HUES48 (cell line): ENCODE measurements at regions not wholly inside any gene's neighbourhood (a gene's known extent, or its start where the extent isn't known, plus 50 kb on each side); places are given as distances from the start of the nearest gene placed in this dataset.

Source experiments
- H3K27ac ChIP-seq: one replicate; pipeline ENCODE4 v1.7.0; 2013; ENCODE audit warnings: low read depth, low read length, inconsistent platforms
- H3K27me3 ChIP-seq: 2 replicates; pipeline ENCODE4 v1.6.1; 2013; ENCODE audit warnings: mild to moderate bottlenecking, low read length; ENCODE audit not compliant: control insufficient read depth, insufficient read depth
- H3K36me3 ChIP-seq: 2 replicates; pipeline ENCODE4 v1.6.1; 2013; ENCODE audit warnings: low read length; ENCODE audit not compliant: control insufficient read depth, insufficient read depth
- H3K4me1 ChIP-seq: 2 replicates; pipeline ENCODE4 v1.6.1; 2013; ENCODE audit warnings: mild to moderate bottlenecking, low read length; ENCODE audit not compliant: control insufficient read depth, insufficient read depth
- H3K4me3 ChIP-seq: 2 replicates; pipeline ENCODE4 v1.5.1; 2013; ENCODE audit warnings: mild to moderate bottlenecking, low read depth, low read length
- H3K9ac ChIP-seq: 2 replicates; pipeline ENCODE4 v1.6.1; 2013; ENCODE audit warnings: mild to moderate bottlenecking, low read depth, low read length, moderate library complexity
- H3K9me3 ChIP-seq: 2 replicates; pipeline ENCODE4 v1.6.1; 2013; ENCODE audit warnings: low read length; ENCODE audit not compliant: control insufficient read depth, insufficient read depth

DNA sequence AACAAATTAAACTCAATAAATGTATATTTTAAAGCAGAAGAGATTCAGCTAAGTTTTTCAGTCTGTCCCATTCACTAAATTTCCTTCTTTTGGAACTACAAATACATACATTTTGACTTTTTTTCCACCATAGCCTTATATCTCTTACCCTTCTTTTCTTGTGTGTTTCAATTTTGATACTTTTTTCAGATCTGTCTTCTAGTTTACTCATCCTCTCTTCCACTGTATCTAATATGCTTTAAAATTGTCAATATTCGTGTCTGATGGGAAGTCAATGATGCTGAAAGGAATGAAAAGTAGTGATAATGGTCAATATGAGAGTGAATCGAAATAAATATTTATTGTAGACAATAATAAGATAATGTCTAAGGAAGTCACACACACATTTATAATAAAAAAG, 332.3 kb upstream of the KIRREL3 start:
- no peak overlapping the region for H3K9ac ChIP-seq
- H3K27me3 ChIP-seq = no peaks in the 10 kb centered on the region
- H3K4me3 ChIP-seq = no peak overlapping the region; the same call in 1 of the 2 replicates
- peaks cover 12% of the 10 kb centered on the region; the same call in 1 of the 2 replicates for H3K9me3 ChIP-seq
- no peak overlapping the region for H3K27ac ChIP-seq
- H3K4me1 ChIP-seq = peaks cover 2% of the 10 kb centered on the region; the same call in 1 of the 2 replicates
- H3K36me3 ChIP-seq = no peaks in the 10 kb centered on the region

GRCh38 chr11:127330044-127330443, 329.5 kb upstream of the KIRREL3 start:
- no peaks in the 10 kb centered on the region for H3K4me1 ChIP-seq
- H3K36me3 ChIP-seq = no peaks in the 10 kb centered on the region
- no peak overlapping the region for H3K4me3 ChIP-seq
- no peak overlapping the region for H3K27ac ChIP-seq
- peaks cover 12% of the 10 kb centered on the region; the same call in 1 of the 2 replicates for H3K9me3 ChIP-seq
- H3K9ac ChIP-seq = no peak overlapping the region
- no peaks in the 10 kb centered on the region for H3K27me3 ChIP-seq

DNA sequence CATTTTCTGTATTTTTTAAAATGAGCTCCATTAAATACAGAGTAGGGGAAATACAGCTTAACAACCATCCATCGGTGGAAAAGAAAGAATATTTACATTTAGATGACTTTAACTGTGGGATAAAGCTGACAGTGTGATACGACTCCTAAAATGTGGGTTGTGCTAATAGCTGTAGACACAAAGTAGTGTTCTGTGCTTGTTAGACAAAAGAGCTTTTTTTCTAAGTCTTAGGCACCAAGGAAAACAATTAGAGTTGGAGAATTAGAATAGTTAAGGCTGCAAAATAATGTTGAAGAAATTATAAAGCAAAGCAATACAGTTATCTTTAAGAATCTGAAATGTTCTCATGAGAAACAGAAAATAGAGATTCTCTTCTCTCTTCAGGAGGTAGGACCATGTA, 307.7 kb upstream of the KIRREL3 start:
- H3K27me3 ChIP-seq = no peaks in the 10 kb centered on the region
- no peak overlapping the region for H3K27ac ChIP-seq
- H3K4me1 ChIP-seq = no peaks in the 10 kb centered on the region; the same call in 1 of the 2 replicates
- no peaks in the 10 kb centered on the region for H3K9me3 ChIP-seq
- H3K9ac ChIP-seq = no peak overlapping the region
- no peaks in the 10 kb centered on the region for H3K36me3 ChIP-seq
- H3K4me3 ChIP-seq = no peak overlapping the region

DNA sequence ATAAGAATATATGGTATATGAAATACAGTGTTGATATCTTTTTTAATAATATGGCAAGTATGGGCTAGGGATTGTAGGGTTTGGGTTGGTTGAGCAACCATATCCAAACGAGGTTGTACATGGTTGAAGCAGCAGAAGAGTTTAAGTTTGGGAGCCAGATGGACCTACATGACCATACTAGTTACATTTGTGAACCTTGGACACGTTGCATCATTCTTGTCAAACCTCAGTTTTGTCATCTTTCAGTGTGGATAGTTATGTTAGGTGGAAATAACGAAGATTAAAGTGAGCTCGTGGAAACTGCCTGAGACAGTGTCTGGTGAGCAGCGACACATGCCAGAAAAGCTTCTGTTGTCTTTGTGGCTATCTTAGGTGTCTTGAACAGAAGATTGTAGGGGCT, 307.1 kb upstream of the KIRREL3 start:
- Histone ChIP-seq H3K27ac (no peak overlapping the region), H3K27me3 (no peaks in the 10 kb centered on the region), H3K4me3 (no peak overlapping the region), H3K4me1 (no peaks in the 10 kb centered on the region; the same call in 1 of the 2 replicates), H3K36me3 (no peaks in the 10 kb centered on the region), H3K9me3 (no peaks in the 10 kb centered on the region), H3K9ac (no peak overlapping the region)

DNA sequence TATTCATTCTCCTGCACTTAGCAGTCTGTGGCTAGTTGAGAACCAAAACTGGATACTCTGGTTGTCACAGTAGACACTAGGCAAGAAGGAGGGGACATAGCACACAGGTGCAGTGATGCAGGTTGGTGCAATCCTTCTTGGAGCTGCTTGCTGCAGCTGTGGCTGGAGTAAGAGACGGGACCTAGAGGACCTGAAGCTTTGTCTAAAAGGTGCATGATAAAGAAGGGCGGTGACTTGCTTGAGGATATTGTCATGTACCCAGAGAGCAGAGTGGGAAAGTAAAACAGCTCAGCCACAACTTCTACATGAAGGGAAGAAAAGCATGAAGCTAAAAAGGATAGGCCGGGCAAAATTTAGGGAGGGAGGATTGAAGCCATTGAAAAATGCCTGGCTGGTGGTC, 304.1 kb upstream of the KIRREL3 start:
- Histone ChIP-seq H3K4me3 (no peak overlapping the region), H3K4me1 (no peaks in the 10 kb centered on the region; the same call in 1 of the 2 replicates), H3K36me3 (no peaks in the 10 kb centered on the region), H3K27ac (no peak overlapping the region), H3K27me3 (no peaks in the 10 kb centered on the region), H3K9ac (no peak overlapping the region), H3K9me3 (no peaks in the 10 kb centered on the region)

GRCh38 chr11:127288926-127289325, 288.4 kb upstream of the KIRREL3 start:
- Histone ChIP-seq H3K4me1 (no peaks in the 10 kb centered on the region; the same call in 1 of the 2 replicates), H3K36me3 (no peaks in the 10 kb centered on the region), H3K9me3 (no peaks in the 10 kb centered on the region), H3K27ac (no peak overlapping the region), H3K27me3 (no peaks in the 10 kb centered on the region), H3K4me3 (no peak overlapping the region), H3K9ac (no peak overlapping the region)

DNA sequence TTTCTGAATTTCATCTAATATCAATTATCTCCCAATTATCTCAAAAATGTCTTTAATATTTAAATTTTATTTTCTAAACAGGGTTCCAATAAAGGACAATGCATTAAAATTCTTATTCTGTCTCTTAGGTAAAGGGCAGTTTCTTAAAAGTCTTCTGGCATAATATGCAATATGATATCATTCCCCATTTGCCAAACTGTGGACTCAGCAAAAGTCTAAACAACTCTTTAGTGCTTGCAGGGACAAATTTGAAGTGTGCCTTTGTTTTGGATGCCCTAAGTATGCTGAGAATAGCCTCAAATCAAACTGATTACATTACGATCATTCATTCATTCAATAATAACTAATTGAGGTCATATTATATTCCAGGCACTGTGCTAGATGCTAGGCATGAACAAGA, 281.0 kb upstream of the KIRREL3 start:
- no peaks in the 10 kb centered on the region for H3K36me3 ChIP-seq
- no peak overlapping the region for H3K9ac ChIP-seq
- no peaks in the 10 kb centered on the region for H3K4me1 ChIP-seq
- no peak overlapping the region for H3K27ac ChIP-seq
- H3K9me3 ChIP-seq = no peaks in the 10 kb centered on the region
- no peaks in the 10 kb centered on the region for H3K27me3 ChIP-seq
- H3K4me3 ChIP-seq = no peak overlapping the region

- H3K4me1 ChIP-seq = peaks cover 5% of the 10 kb centered on the region
- no peaks in the 10 kb centered on the region for H3K36me3 ChIP-seq
- H3K27ac ChIP-seq = no peak overlapping the region
- H3K9me3 ChIP-seq = no peaks in the 10 kb centered on the region
- H3K4me3 ChIP-seq = no peak overlapping the region
- H3K27me3 ChIP-seq = no peaks in the 10 kb centered on the region
- H3K9ac ChIP-seq = no peak overlapping the region
These were observed 275.2 kb upstream of the KIRREL3 start for GRCh38 chr11:127275774-127276173.

GRCh38 chr11:127274328-127274676, 273.7 kb upstream of the KIRREL3 start:
- no peaks in the 10 kb centered on the region for H3K27me3 ChIP-seq
- H3K36me3 ChIP-seq = no peaks in the 10 kb centered on the region
- H3K9me3 ChIP-seq = no peaks in the 10 kb centered on the region
- H3K9ac ChIP-seq = no peak overlapping the region
- H3K4me1 ChIP-seq = peaks cover 5% of the 10 kb centered on the region
- H3K27ac ChIP-seq = no peak overlapping the region
- no peak overlapping the region for H3K4me3 ChIP-seq

- Histone ChIP-seq H3K27ac (no peak overlapping the region), H3K9ac (no peak overlapping the region), H3K27me3 (no peaks in the 10 kb centered on the region), H3K9me3 (no peaks in the 10 kb centered on the region), H3K36me3 (no peaks in the 10 kb centered on the region), H3K4me3 (no peak overlapping the region), H3K4me1 (peaks cover 5% of the 10 kb centered on the region)
These were observed 273.2 kb upstream of the KIRREL3 start for GRCh38 chr11:127273593-127274327.

DNA sequence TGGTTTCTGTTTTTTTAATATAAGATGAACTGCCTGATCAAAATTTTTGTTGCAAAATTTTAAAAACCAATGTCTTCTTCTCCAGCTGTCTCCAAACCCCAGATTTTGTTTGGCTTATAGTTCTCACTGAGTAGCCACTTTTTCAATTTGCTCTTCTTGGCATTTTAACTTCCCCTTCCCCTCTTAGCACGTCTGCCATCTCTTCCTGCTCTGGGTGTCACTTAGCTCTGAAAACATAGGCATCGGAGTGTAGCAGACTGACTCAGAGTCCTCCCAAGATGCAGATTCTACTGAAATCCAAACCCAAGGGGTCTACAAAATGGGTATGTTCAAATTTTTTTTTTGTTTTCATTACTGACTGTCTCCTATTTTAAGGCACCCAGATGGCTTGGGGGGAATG, 270.3 kb upstream of the KIRREL3 start:
- H3K27me3 ChIP-seq = no peaks in the 10 kb centered on the region
- H3K27ac ChIP-seq = no peak overlapping the region
- peaks cover 5% of the 10 kb centered on the region for H3K4me1 ChIP-seq
- no peak overlapping the region for H3K9ac ChIP-seq
- no peaks in the 10 kb centered on the region for H3K9me3 ChIP-seq
- no peaks in the 10 kb centered on the region for H3K36me3 ChIP-seq
- H3K4me3 ChIP-seq = no peak overlapping the region
